NT2/D1 (cell line): ENCODE measurements at regions not wholly inside any gene's neighbourhood (a gene's known extent, or its start where the extent isn't known, plus 50 kb on each side); places are given as distances from the start of the nearest gene placed in this dataset.
"Not testable (repeated sequence)": the region's sequence is repeated elsewhere in the genome, so short reads cannot be mapped to it uniquely, and the experiment has no call there.

Experiments
- DNase-seq: peaks from one replicate; pipeline ENCODE4 v3.0.0-alpha.2; 2011; ENCODE audit warnings: low read depth, low spot score
- H3K27me3 ChIP-seq: 2 replicates; pipeline ENCODE4 v1.6.0; 2011; ENCODE audit warnings: mild to moderate bottlenecking; ENCODE audit not compliant: insufficient read length, insufficient read depth
- H3K36me3 ChIP-seq: 2 replicates; pipeline ENCODE4 v1.6.1; 2011; ENCODE audit warnings: mild to moderate bottlenecking, low read length, mixed read lengths; ENCODE audit not compliant: insufficient read depth, insufficient read length
- H3K4me1 ChIP-seq: 2 replicates; pipeline ENCODE4 v1.5.1; 2011; ENCODE audit not compliant: insufficient read depth, insufficient read length
- H3K4me3 ChIP-seq: 2 replicates; pipeline ENCODE4 v1.5.1; 2011; ENCODE audit warnings: low read depth; ENCODE audit not compliant: insufficient read length
- H3K9ac ChIP-seq: 2 replicates; pipeline ENCODE4 v1.6.0; 2011; ENCODE audit warnings: low read depth; ENCODE audit not compliant: insufficient read length
- H3K9me3 ChIP-seq: 2 replicates; pipeline ENCODE4 v1.5.1; 2011; ENCODE audit warnings: mild to moderate bottlenecking, low read length; ENCODE audit not compliant: insufficient read depth
- SUZ12 ChIP-seq: IDR thresholded peaks from 2 replicates; pipeline ENCODE4 v1.6.1; 2011; ENCODE audit not compliant: insufficient read length, insufficient read depth; ENCODE audit errors: extremely low read depth
- YY1 ChIP-seq: IDR thresholded peaks from 2 replicates; pipeline ENCODE4 v1.6.1; 2011; ENCODE audit not compliant: insufficient read length, insufficient read depth
- ZNF274 ChIP-seq: IDR thresholded peaks from 2 replicates; pipeline ENCODE4 v1.6.1; 2011; ENCODE audit warnings: mild to moderate bottlenecking, low read depth, low read length

GRCh38 chr2:94769733-94770132, 101.5 kb upstream of the TEKT4 start:
- no peak overlapping the region for H3K4me3 ChIP-seq
- DNase-seq = no peak
- no peaks in the 10 kb centered on the region for H3K36me3 ChIP-seq
- no peaks in the 10 kb centered on the region; the same call in 1 of the 2 replicates for H3K9me3 ChIP-seq
- TF ChIP-seq SUZ12 (no peak), ZNF274 (no peak), YY1 (no peak)
- H3K4me1 ChIP-seq = no peaks in the 10 kb centered on the region
- peaks cover 89% of the 10 kb centered on the region for H3K27me3 ChIP-seq
- no peak overlapping the region for H3K9ac ChIP-seq

GRCh38 chr2:94774851-94775250, 96.4 kb upstream of the TEKT4 start:
- Histone ChIP-seq H3K9me3 (no peaks in the 10 kb centered on the region; the same call in 1 of the 2 replicates), H3K36me3 (no peaks in the 10 kb centered on the region), H3K9ac (no peak overlapping the region), H3K27me3 (peaks cover 85% of the 10 kb centered on the region), H3K4me3 (no peak overlapping the region), H3K4me1 (no peaks in the 10 kb centered on the region)
- no peak for DNase-seq
- TF ChIP-seq YY1 (no peak), ZNF274 (no peak), SUZ12 (no peak)

- Histone ChIP-seq H3K4me3 (no peak overlapping the region), H3K27me3 (peaks cover 80% of the 10 kb centered on the region), H3K9me3 (no peaks in the 10 kb centered on the region; the same call in 1 of the 2 replicates), H3K9ac (no peak overlapping the region), H3K36me3 (no peaks in the 10 kb centered on the region), H3K4me1 (no peaks in the 10 kb centered on the region)
- TF ChIP-seq SUZ12 (no peak), YY1 (no peak), ZNF274 (no peak)
- DNase-seq = no peak
Measured at GRCh38 chr2:94776036-94776435, 95.2 kb upstream of the TEKT4 start.

- H3K4me1 ChIP-seq, H3K9me3 ChIP-seq, H3K4me3 ChIP-seq, H3K36me3 ChIP-seq, H3K9ac ChIP-seq, DNase-seq: not testable (repeated sequence)
- H3K27me3 ChIP-seq = peaks cover 58% of the 10 kb centered on the region
Measured at GRCh38 chr2:94785105-94785504, 86.1 kb upstream of the TEKT4 start.

- DNase-seq, H3K9ac ChIP-seq, H3K4me3 ChIP-seq, H3K36me3 ChIP-seq, H3K9me3 ChIP-seq, H3K4me1 ChIP-seq: not testable (repeated sequence)
- H3K27me3 ChIP-seq = peaks cover 50% of the 10 kb centered on the region
Measured at GRCh38 chr2:94786424-94786823, 84.8 kb upstream of the TEKT4 start.

- H3K4me1 ChIP-seq, H3K4me3 ChIP-seq, DNase-seq, H3K36me3 ChIP-seq, H3K9ac ChIP-seq, H3K9me3 ChIP-seq: not testable (repeated sequence)
- H3K27me3 ChIP-seq = peaks cover 37% of the 10 kb centered on the region
Measured at GRCh38 chr2:94790169-94790568, 81.1 kb upstream of the TEKT4 start.

GRCh38 chr2:94797235-94797634, 74.0 kb upstream of the TEKT4 start:
- H3K4me3 ChIP-seq, H3K36me3 ChIP-seq, H3K9me3 ChIP-seq, DNase-seq, H3K9ac ChIP-seq, H3K4me1 ChIP-seq: not testable (repeated sequence)
- H3K27me3 ChIP-seq = peaks cover 32% of the 10 kb centered on the region
